Calu3 (cell line): ENCODE measurements at regions not wholly inside any gene's neighbourhood (a gene's known extent, or its start where the extent isn't known, plus 50 kb on each side); places are given as distances from the start of the nearest gene placed in this dataset.

Experiments
- BruUV-seq: library from RNA; stranded (reverse); fragments of 400-500 nt; replicated peaks from 2 replicates; lab custom pipeline; 2021; lab: Mats Ljungman, UMichigan
- CTCF ChIA-PET: fragments of 300-600 bp; sonication (Branson Sonifier 250); formaldehyde crosslinking; loops from one replicate; lab custom pipeline; 2022; ENCODE audit warnings: antibody characterized with exemption; lab: Charles Lee
- DNase-seq: peaks from one replicate; pipeline ENCODE4 v3.0.0; 2022
- H3K27ac Mint-ChIP-seq: one replicate; pipeline ENCODE4 v1.8.0; 2022; ENCODE audit warnings: mixed read lengths; ENCODE audit not compliant: unreplicated experiment
- H3K27me3 Mint-ChIP-seq: one replicate; pipeline ENCODE4 v1.8.0; 2022; ENCODE audit warnings: mixed read lengths; ENCODE audit not compliant: unreplicated experiment
- H3K36me3 Mint-ChIP-seq: one replicate; pipeline ENCODE4 v1.8.0; 2022; ENCODE audit warnings: mild to moderate bottlenecking, moderate library complexity, mixed read lengths; ENCODE audit not compliant: insufficient read depth, unreplicated experiment
- H3K4me1 Mint-ChIP-seq: one replicate; pipeline ENCODE4 v1.8.0; 2022; ENCODE audit warnings: mild to moderate bottlenecking, low read depth, mixed read lengths; ENCODE audit not compliant: unreplicated experiment
- H3K4me3 Mint-ChIP-seq: one replicate; pipeline ENCODE4 v1.8.0; 2022; ENCODE audit warnings: mild to moderate bottlenecking, low read depth, moderate library complexity, mixed read lengths; ENCODE audit not compliant: unreplicated experiment
- H3K9me3 Mint-ChIP-seq: one replicate; pipeline ENCODE4 v1.8.0; 2022; ENCODE audit warnings: low read depth, mixed read lengths; ENCODE audit not compliant: unreplicated experiment
- intact Hi-C: fragments of 100-400 bp; cut with micrococcal nuclease; formaldehyde crosslinking; loops from one replicate; pipeline ENCODE4 v1.10.0; 2022; ENCODE audit not compliant: unreplicated experiment
- TF ChIP-seq, protein P1 (sequence below): fragments of 200-600 bp; IDR thresholded peaks from one replicate; pipeline ENCODE4 v1.8.0; 2022; ENCODE audit warnings: antibody characterized with exemption; ENCODE audit not compliant: unreplicated experiment

- Mint-ChIP-seq H3K4me3 (no peak overlapping the region), H3K27ac (no peak overlapping the region), H3K9me3 (peaks cover 3% of the 10 kb centered on the region), H3K4me1 (no peaks in the 10 kb centered on the region), H3K36me3 (no peaks in the 10 kb centered on the region), H3K27me3 (no peaks in the 10 kb centered on the region)
- intact Hi-C loops, result no loop called here
- TF ChIP-seq, protein P1, sequence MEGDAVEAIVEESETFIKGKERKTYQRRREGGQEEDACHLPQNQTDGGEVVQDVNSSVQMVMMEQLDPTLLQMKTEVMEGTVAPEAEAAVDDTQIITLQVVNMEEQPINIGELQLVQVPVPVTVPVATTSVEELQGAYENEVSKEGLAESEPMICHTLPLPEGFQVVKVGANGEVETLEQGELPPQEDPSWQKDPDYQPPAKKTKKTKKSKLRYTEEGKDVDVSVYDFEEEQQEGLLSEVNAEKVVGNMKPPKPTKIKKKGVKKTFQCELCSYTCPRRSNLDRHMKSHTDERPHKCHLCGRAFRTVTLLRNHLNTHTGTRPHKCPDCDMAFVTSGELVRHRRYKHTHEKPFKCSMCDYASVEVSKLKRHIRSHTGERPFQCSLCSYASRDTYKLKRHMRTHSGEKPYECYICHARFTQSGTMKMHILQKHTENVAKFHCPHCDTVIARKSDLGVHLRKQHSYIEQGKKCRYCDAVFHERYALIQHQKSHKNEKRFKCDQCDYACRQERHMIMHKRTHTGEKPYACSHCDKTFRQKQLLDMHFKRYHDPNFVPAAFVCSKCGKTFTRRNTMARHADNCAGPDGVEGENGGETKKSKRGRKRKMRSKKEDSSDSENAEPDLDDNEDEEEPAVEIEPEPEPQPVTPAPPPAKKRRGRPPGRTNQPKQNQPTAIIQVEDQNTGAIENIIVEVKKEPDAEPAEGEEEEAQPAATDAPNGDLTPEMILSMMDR, result no peak
- CTCF ChIA-PET, result no interaction called here
- no TSS peak for BruUV-seq
- no peak for DNase-seq
Measured at GRCh38 chr5:25066239-25066638, 421.5 kb upstream of the CDH10 start.

GRCh38 chr5:25064306-25064705, 419.5 kb upstream of the CDH10 start:
- Mint-ChIP-seq H3K4me3 (no peak overlapping the region), H3K27ac (no peak overlapping the region), H3K27me3 (no peaks in the 10 kb centered on the region), H3K9me3 (peaks cover 3% of the 10 kb centered on the region), H3K36me3 (no peaks in the 10 kb centered on the region), H3K4me1 (no peaks in the 10 kb centered on the region)
- CTCF ChIA-PET, result no interaction called here
- BruUV-seq, result no TSS peak
- intact Hi-C loops, result no loop called here
- no peak for DNase-seq
- TF ChIP-seq, protein P1, result no peak

GRCh38 chr5:25060575-25060974, 415.8 kb upstream of the CDH10 start:
- Mint-ChIP-seq H3K27me3 (no peaks in the 10 kb centered on the region), H3K4me3 (no peak overlapping the region), H3K4me1 (no peaks in the 10 kb centered on the region), H3K36me3 (no peaks in the 10 kb centered on the region), H3K27ac (no peak overlapping the region), H3K9me3 (peaks cover 6% of the 10 kb centered on the region)
- TF ChIP-seq, protein P1, result no peak
- intact Hi-C loops, result no loop called here
- CTCF ChIA-PET, result no interaction called here
- BruUV-seq, result no TSS peak
- DNase-seq, result no peak

GRCh38 chr5:25056836-25057235, 412.1 kb upstream of the CDH10 start:
- intact Hi-C loops, result no loop called here
- H3K4me1 Mint-ChIP-seq, result no peaks in the 10 kb centered on the region
- no peak overlapping the region for H3K27ac Mint-ChIP-seq
- H3K9me3 Mint-ChIP-seq, result peaks cover 3% of the 10 kb centered on the region
- no TSS peak for BruUV-seq
- H3K4me3 Mint-ChIP-seq, result no peak overlapping the region
- no peaks in the 10 kb centered on the region for H3K36me3 Mint-ChIP-seq
- CTCF ChIA-PET, result no interaction called here
- H3K27me3 Mint-ChIP-seq, result no peaks in the 10 kb centered on the region
- DNase-seq, result no peak
- TF ChIP-seq, protein P1, result no peak
